Endothelial cell (in vitro differentiated cells): ENCODE measurements at regions not wholly inside any gene's neighbourhood (a gene's known extent, or its start where the extent isn't known, plus 50 kb on each side); places are given as distances from the start of the nearest gene placed in this dataset.

Experiments used
- DNase-seq: peaks from one replicate; pipeline ENCODE4 v3.0.0; 2021; ENCODE audit warnings: low spot score
- H3K27ac Mint-ChIP-seq: one replicate; pipeline ENCODE4 v1.8.0; 2021; ENCODE audit warnings: mixed read lengths, inconsistent platforms; ENCODE audit not compliant: unreplicated experiment
- H3K27me3 Mint-ChIP-seq: one replicate; pipeline ENCODE4 v1.8.0; 2021; ENCODE audit warnings: mild to moderate bottlenecking, moderate library complexity, mixed read lengths, inconsistent platforms; ENCODE audit not compliant: unreplicated experiment
- H3K36me3 Mint-ChIP-seq: one replicate; pipeline ENCODE4 v1.8.0; 2021; ENCODE audit warnings: mild to moderate bottlenecking, low read depth, mixed read lengths, inconsistent platforms; ENCODE audit not compliant: unreplicated experiment
- H3K4me1 Mint-ChIP-seq: one replicate; pipeline ENCODE4 v1.8.0; 2021; ENCODE audit warnings: mild to moderate bottlenecking, mixed read lengths, inconsistent platforms; ENCODE audit not compliant: unreplicated experiment
- H3K4me3 Mint-ChIP-seq: one replicate; pipeline ENCODE4 v1.8.0; 2021; ENCODE audit warnings: mild to moderate bottlenecking, mixed read lengths, inconsistent platforms; ENCODE audit not compliant: unreplicated experiment
- H3K9me3 Mint-ChIP-seq: one replicate; pipeline ENCODE4 v1.8.0; 2021; ENCODE audit warnings: mixed read lengths, inconsistent platforms; ENCODE audit not compliant: unreplicated experiment
- TF ChIP-seq, protein P1 (sequence below): fragments of 200-600 bp; sonication (generic); IDR thresholded peaks from one replicate; pipeline ENCODE4 v1.5.0; 2021; ENCODE audit warnings: antibody characterized with exemption; ENCODE audit not compliant: unreplicated experiment

- Mint-ChIP-seq H3K4me1 (no peaks in the 10 kb centered on the region), H3K27ac (no peak overlapping the region), H3K27me3 (no peaks in the 10 kb centered on the region), H3K4me3 (no peak overlapping the region), H3K36me3 (no peaks in the 10 kb centered on the region), H3K9me3 (no peaks in the 10 kb centered on the region)
- TF ChIP-seq, protein P1, sequence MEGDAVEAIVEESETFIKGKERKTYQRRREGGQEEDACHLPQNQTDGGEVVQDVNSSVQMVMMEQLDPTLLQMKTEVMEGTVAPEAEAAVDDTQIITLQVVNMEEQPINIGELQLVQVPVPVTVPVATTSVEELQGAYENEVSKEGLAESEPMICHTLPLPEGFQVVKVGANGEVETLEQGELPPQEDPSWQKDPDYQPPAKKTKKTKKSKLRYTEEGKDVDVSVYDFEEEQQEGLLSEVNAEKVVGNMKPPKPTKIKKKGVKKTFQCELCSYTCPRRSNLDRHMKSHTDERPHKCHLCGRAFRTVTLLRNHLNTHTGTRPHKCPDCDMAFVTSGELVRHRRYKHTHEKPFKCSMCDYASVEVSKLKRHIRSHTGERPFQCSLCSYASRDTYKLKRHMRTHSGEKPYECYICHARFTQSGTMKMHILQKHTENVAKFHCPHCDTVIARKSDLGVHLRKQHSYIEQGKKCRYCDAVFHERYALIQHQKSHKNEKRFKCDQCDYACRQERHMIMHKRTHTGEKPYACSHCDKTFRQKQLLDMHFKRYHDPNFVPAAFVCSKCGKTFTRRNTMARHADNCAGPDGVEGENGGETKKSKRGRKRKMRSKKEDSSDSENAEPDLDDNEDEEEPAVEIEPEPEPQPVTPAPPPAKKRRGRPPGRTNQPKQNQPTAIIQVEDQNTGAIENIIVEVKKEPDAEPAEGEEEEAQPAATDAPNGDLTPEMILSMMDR, result no peak
- no peak for DNase-seq
These were observed 77.3 kb upstream of the KCNJ15 start for GRCh38 chr21:38179511-38179910.

DNA sequence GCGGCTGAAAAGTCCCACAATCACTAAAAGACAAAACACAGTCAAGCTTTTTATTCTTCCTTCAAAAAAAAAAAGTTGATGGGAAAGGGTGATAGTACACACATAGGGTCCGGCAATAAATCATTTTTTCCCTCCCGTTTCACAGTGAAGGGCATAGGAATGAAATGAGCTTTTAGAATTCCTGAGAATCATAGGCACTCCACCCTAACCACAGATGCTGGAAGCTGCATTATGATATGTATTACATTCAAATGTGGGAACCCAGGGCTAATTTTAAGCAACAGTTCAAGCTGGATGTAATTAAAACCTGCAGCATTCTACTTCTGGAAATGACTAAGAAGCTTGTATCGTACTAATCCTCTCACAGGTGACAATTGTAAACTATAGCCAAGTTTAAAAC lies 75.7 kb upstream of the KCNJ15 start:
- no peak overlapping the region for H3K4me3 Mint-ChIP-seq

DNA sequence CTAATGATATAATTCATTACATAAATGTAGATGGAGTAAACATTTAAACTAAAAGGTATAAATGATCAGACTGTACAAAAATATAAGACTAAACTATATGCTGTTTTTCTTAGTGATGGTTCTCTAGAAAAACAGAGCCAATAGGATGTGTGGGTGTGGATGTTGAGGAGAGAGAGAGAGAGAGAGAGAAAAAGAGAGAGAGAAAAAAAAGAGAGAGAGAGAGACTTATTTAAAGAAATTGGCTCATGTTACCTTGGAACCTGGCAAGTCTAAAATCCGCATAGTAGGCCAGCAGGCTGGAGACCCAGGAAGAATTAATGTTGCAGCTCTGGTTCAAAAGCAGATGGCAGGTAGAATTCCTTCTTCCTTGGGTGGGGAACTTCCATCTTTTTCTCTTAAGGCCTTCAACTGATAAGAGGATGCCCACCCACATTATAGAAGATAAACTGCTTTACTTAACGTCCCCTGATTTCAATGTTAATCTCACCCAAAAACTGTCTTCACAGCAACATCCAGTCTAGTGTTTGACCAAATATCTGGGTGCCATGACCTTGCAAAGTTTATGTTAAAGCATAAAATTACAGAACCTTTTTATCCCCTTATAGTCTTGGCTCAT lies 74.3 kb upstream of the KCNJ15 start:
- Mint-ChIP-seq H3K27me3 (no peaks in the 10 kb centered on the region), H3K36me3 (no peaks in the 10 kb centered on the region), H3K9me3 (no peaks in the 10 kb centered on the region), H3K4me3 (no peak overlapping the region), H3K4me1 (no peaks in the 10 kb centered on the region), H3K27ac (no peak overlapping the region)
- no peak for DNase-seq
- TF ChIP-seq, protein P1, result no peak

More for the DNA sequence above, 75.7 kb upstream of the KCNJ15 start:
- Mint-ChIP-seq H3K9me3 (no peaks in the 10 kb centered on the region), H3K27me3 (no peaks in the 10 kb centered on the region), H3K27ac (no peak overlapping the region), H3K4me1 (no peaks in the 10 kb centered on the region), H3K36me3 (no peaks in the 10 kb centered on the region)
- no peak for DNase-seq
- TF ChIP-seq, protein P1, result no peak

- no peaks in the 10 kb centered on the region for H3K4me1 Mint-ChIP-seq
- DNase-seq, result no peak
- H3K9me3 Mint-ChIP-seq, result no peaks in the 10 kb centered on the region
- H3K36me3 Mint-ChIP-seq, result no peaks in the 10 kb centered on the region
- H3K4me3 Mint-ChIP-seq, result no peak overlapping the region
- TF ChIP-seq, protein P1, result no peak
- no peak overlapping the region for H3K27ac Mint-ChIP-seq
- H3K27me3 Mint-ChIP-seq, result no peaks in the 10 kb centered on the region
These were observed 72.8 kb upstream of the KCNJ15 start for GRCh38 chr21:38183961-38184360.

GRCh38 chr21:38186661-38187270 lies 70.0 kb upstream of the KCNJ15 start:
- Mint-ChIP-seq H3K27ac (no peak overlapping the region), H3K4me1 (no peaks in the 10 kb centered on the region), H3K36me3 (peaks cover 3% of the 10 kb centered on the region), H3K27me3 (peaks cover 4% of the 10 kb centered on the region), H3K9me3 (no peaks in the 10 kb centered on the region), H3K4me3 (no peak overlapping the region)
- DNase-seq, result no peak
- TF ChIP-seq, protein P1, result no peak
